ENCODE measurements at regions not wholly inside any gene's neighbourhood (a gene's known extent, or its start where the extent isn't known, plus 50 kb on each side); places are given as distances from the start of the nearest gene placed in this dataset.

- H3K4me1 ChIP-seq (ENCODE audit: control insufficient read depth in 4 of 4, insufficient read depth in 4 of 4, low read length in 3 of 4), result peaks cover 6 to 33% (median 30%) of the 10 kb centered on the region in 4 donors
- no peaks in the 10 kb centered on the region for H3K27me3 ChIP-seq (ENCODE audit: control insufficient read depth in 4 of 4, insufficient read depth in 4 of 4, low read length in 3 of 4)
- DNase-seq (ENCODE audit: low spot score), result no peak
- no peak for TF ChIP-seq SP1 (IDR thresholded peaks at IDR 0.05)
- no peak for TF ChIP-seq TAF1 (conservative IDR thresholded peaks at IDR 0.05)
- TF ChIP-seq RAD21 (IDR thresholded peaks at IDR 0.05), result no peak
- no peak for TF ChIP-seq EGR1 (IDR thresholded peaks at IDR 0.05; ENCODE audit: low read depth in 2 of 2)
- TF ChIP-seq FOXA2 (IDR thresholded peaks at IDR 0.05), result no peak
- no peak for TF ChIP-seq HNF4G (IDR thresholded peaks at IDR 0.05)
- no peak for TF ChIP-seq GABPA (IDR thresholded peaks at IDR 0.05 in 1 of 2, conservative IDR thresholded peaks at IDR 0.05 in 1 of 2)
- TF ChIP-seq HNF4A (conservative IDR thresholded peaks at IDR 0.05), result no peak
- no peak for TF ChIP-seq ATF3 (IDR thresholded peaks at IDR 0.05)
- TF ChIP-seq YY1 (IDR thresholded peaks at IDR 0.05), result no peak
- no peak for TF ChIP-seq NR2F2 (IDR thresholded peaks at IDR 0.05)
- TF ChIP-seq FOXA1 (IDR thresholded peaks at IDR 0.05), result no peak
- TF ChIP-seq RXRA (IDR thresholded peaks at IDR 0.05), result no peak
- no peak for TF ChIP-seq CTCF (IDR thresholded peaks at IDR 0.05; ENCODE audit: low read depth, low read length, missing input control)
- no peak for TF ChIP-seq REST (IDR thresholded peaks at IDR 0.05)
- TF ChIP-seq JUND (IDR thresholded peaks at IDR 0.05), result no peak
- 31% methylated on average over 1 of the region's 1 CpG for WGBS
- no peaks in the 10 kb centered on the region for H3K9me3 ChIP-seq (ENCODE audit: control insufficient read depth in 4 of 4, low read length in 3 of 4)
- H3K36me3 ChIP-seq (ENCODE audit: control insufficient read depth in 4 of 4, insufficient read depth in 3 of 4, low read depth in 1 of 4, low read length in 3 of 4), result no peaks in the 10 kb centered on the region
- H3K4me3 ChIP-seq (ENCODE audit: low read depth in 1 of 3, low read length in 3 of 3), result no peak overlapping the region
- no peak overlapping the region for H3K9ac ChIP-seq (ENCODE audit: low read depth in 1 of 2, low read length in 2 of 2)
- H3K27ac ChIP-seq (ENCODE audit: low read depth in 1 of 2, low read length in 2 of 2), result no peak overlapping the region
Measured at GRCh38 chr9:1198085-1198484, 147.9 kb downstream of the DMRT2 start.

- H3K36me3 ChIP-seq (ENCODE audit: control insufficient read depth in 4 of 4, insufficient read depth in 3 of 4, low read depth in 1 of 4, low read length in 3 of 4), result no peaks in the 10 kb centered on the region
- no peak overlapping the region for H3K4me3 ChIP-seq (ENCODE audit: low read depth in 1 of 3, low read length in 3 of 3)
- peaks cover 6 to 33% (median 30%) of the 10 kb centered on the region in 4 donors for H3K4me1 ChIP-seq (ENCODE audit: control insufficient read depth in 4 of 4, insufficient read depth in 4 of 4, low read length in 3 of 4)
- no peak overlapping the region for H3K27ac ChIP-seq (ENCODE audit: low read depth in 1 of 2, low read length in 2 of 2)
- H3K27me3 ChIP-seq (ENCODE audit: control insufficient read depth in 4 of 4, insufficient read depth in 4 of 4, low read length in 3 of 4), result no peaks in the 10 kb centered on the region
- peak; percentile 50 for DNase-seq (ENCODE audit: low spot score)
- H3K9me3 ChIP-seq (ENCODE audit: control insufficient read depth in 4 of 4, low read length in 3 of 4), result no peaks in the 10 kb centered on the region
- H3K9ac ChIP-seq (ENCODE audit: low read depth in 1 of 2, low read length in 2 of 2), result no peak overlapping the region
- 23% methylated on average over 3 of the region's 3 CpGs for WGBS
- peak in 1 of 2 donors; percentile 48 for TF ChIP-seq GABPA (IDR thresholded peaks at IDR 0.05 in 1 of 2, conservative IDR thresholded peaks at IDR 0.05 in 1 of 2)
- TF ChIP-seq FOXA1 (IDR thresholded peaks at IDR 0.05), result peak; percentile 82
- peak; percentile 98 to 99 for TF ChIP-seq HNF4A (conservative IDR thresholded peaks at IDR 0.05)
- TF ChIP-seq ATF3 (IDR thresholded peaks at IDR 0.05), result peak; percentile 85
- peak; percentile 99 for TF ChIP-seq MAX (IDR thresholded peaks at IDR 0.05)
- TF ChIP-seq RAD21 (IDR thresholded peaks at IDR 0.05), result peak; percentile 65 to 77
- no peak for TF ChIP-seq YY1 (IDR thresholded peaks at IDR 0.05)
- peak; percentile 90 to 93 for TF ChIP-seq JUND (IDR thresholded peaks at IDR 0.05)
- peak; percentile 77 for TF ChIP-seq NR2F2 (IDR thresholded peaks at IDR 0.05)
- peak; percentile 94 to 97 for TF ChIP-seq EGR1 (IDR thresholded peaks at IDR 0.05; ENCODE audit: low read depth in 2 of 2)
- TF ChIP-seq CTCF (IDR thresholded peaks at IDR 0.05; ENCODE audit: low read depth, low read length, missing input control), result no peak
- TF ChIP-seq HNF4G (IDR thresholded peaks at IDR 0.05), result peak; percentile 98
- peak; percentile 71 for TF ChIP-seq FOXA2 (IDR thresholded peaks at IDR 0.05)
- TF ChIP-seq ZBTB33 (IDR thresholded peaks at IDR 0.05), result peak; percentile 95
Measured at GRCh38 chr9:1200847-1201251, 150.7 kb downstream of the DMRT2 start.

All from liver (tissue), 8 donors.